HG03139 (cell line): ENCODE measurements at regions not wholly inside any gene's neighbourhood (a gene's known extent, or its start where the extent isn't known, plus 50 kb on each side); places are given as distances from the start of the nearest gene placed in this dataset.
"Not testable (repeated sequence)": the region's sequence is repeated elsewhere in the genome, so short reads cannot be mapped to it uniquely, and the experiment has no call there.

Source experiments
- ATAC-seq: cut with Tn5 transposase; IDR thresholded peaks from one replicate; pipeline ENCODE4 v1.9.1; 2021; ENCODE audit not compliant: unreplicated experiment

DNA sequence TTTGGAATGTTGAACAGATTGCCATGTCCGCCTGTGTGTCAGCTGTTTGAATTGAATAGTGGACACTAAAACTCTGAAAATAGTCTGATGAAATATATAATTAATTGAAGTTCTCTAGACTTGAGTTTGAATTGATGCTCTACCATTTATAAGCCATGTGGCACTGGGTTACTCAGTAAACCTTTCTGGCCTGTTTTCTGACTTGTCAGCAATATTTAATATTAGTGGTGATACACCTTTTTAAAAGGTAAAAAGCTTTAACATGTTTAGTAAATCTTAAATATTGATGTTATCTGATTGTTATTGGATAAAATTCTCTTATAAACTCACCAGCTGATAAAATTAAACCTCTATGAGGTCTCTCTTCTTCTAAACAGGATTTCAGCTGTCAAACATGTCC is 695.4 kb upstream of the HS3ST1 start:
- ATAC-seq = no peak

DNA sequence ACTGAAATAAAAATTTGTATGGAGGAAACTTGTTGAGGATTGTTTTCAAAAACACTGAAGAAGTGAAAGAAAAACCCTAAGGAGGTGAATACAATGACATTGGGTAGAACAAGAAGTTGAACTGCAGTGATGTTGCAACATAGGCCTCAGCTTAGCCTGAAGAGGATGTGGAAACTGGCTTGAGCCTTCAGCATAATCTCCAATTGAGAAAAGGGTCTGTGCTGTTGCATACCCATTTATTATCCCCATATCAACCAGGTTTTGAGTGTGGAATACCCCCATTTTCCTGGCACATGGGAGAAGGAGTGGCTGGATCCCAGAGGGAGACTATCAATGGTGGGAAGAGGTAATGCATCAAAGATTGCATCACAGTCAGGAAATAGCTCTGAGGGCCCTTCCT is 695.0 kb upstream of the HS3ST1 start:
- no peak for ATAC-seq

DNA sequence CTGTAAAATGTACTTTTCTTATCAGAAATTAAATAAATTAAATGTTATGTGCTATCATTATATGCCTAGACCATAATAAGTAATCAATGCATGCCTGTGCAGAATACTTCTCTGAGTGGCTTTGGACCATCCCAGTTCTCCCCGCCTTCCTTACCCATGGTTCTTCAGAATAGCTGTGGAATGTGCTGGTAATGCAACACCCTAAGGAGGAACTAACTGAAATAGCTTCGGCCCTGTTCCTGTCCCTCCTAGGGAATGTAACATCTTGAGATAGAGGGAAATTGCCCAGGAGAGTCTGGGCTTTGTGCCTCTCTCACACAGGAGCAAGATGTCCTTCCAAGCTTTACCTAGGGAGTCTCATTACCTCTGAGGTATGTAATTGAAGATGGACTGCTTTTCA is 693.6 kb upstream of the HS3ST1 start:
- ATAC-seq = no peak

DNA sequence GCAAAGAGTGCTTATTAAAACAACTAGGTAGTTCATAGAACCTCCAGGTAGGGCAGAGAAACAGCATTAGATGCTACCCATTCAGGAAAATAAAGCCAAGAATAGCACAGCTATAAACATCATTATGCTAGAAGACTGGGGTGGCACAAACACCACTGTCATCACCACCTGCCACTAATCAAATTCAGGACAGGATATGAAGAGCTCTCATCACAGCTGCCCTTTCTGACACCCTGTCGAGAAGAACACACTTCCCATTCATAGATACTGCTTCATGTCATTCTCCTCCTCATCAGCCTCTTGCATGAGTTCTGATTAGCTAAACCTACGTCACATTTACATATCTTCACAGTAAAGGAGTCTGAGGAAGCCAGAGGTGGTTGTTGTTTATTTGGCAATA is 692.3 kb upstream of the HS3ST1 start:
- ATAC-seq = no peak

DNA sequence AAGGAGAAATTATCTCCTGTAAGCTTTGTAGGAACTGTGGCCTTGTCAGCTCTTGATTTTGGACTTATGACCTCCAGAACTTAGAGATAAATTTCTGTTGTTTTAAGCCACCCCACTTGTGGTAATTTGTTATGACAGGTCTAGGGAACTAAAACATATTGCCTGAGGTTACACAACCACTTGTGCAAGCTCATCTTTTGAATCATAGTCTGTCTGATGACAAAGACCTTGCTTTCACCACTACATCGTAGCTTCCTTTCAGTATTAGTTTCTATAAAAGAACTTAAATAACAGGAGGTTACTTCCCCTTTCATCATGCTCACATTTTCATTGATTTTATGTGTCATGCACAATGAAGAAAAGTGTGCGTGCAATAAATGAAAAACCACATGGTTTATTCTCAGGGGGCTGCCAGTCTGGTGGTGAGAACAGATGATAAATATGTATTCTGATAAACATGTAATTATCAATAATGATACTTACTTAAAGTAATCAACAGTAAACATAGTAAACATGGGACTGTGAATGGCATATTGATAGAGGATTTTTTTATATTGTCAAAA is 690.0 kb upstream of the HS3ST1 start:
- no peak for ATAC-seq

DNA sequence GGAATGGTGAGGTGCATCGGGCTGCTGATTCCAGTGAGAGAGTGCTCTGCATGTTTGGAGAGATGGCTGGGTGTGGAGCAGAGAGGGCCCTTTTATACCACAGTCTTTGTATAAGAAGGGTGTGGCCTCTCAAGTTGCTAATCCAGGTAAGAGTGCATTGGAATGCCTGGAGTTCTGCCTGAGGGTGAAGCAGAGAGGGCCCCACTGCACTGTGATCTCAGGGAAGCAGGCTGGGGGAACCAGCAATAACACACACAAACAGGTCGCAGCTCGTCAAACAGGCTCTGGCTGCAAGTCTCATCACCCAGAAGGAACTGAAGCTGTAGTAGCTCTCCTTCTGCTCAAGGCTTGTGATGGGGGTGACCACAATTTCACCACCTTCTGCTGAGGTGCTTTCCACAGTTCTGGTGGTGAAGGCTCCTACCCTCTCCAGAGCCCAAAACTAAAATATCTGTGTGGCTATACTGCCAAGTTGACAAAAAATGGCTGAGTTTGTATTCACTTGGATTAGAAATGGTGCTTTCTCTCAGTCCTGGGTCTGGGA is 687.4 kb upstream of the HS3ST1 start:
- no peak for ATAC-seq

DNA sequence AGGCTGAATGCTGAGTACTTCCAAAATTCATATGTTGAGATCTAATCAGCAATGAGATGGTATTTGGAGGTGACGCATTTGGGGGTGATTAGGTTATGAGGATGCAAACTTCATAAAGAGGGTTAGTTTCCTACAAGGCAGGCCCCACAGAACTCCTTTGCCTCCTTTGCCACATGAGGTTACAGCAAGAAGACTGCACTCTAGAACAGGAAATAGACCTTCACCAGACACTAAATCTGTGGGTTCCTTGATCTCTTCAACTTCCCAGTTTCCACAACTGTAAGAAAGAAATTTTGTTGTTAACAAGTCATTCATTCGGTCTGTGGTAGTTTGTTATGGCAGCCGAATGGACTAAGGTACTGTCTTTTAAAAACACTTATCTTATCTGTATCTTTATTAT is 681.9 kb upstream of the HS3ST1 start:
- no peak for ATAC-seq

DNA sequence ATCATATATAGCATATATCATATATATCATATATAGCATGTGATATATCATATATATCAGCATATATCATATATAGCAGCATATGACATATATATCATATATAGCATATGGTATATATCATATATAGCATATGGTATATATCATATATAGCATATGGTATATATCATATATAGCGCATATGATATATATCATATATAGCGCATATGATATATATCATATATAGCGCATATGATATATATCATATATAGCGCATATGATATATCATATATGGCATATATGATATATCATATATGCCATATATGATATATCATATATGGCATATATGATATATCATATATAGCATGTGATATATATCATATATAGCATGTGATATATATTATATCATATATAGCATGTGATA is 680.4 kb upstream of the HS3ST1 start:
- not testable (repeated sequence) for ATAC-seq

DNA sequence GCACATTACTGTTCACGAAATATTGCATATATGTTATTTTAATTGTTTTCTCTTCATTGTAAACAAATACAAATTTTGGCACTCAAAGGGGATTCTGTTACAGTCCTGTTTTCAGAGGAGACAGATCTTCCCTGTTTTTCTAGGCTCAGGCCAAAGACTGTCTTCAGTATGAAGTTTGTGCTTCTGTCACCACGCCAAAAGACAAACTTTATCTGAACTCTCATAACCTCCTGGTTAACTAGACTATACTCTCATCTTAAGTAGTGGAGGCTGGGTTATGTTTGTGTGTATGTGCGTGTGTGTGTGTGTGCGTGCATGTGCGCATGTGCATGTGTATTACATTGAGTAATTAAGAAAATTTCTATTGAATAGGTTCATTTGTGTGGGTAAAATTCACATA is 676.8 kb upstream of the HS3ST1 start:
- ATAC-seq = no peak

DNA sequence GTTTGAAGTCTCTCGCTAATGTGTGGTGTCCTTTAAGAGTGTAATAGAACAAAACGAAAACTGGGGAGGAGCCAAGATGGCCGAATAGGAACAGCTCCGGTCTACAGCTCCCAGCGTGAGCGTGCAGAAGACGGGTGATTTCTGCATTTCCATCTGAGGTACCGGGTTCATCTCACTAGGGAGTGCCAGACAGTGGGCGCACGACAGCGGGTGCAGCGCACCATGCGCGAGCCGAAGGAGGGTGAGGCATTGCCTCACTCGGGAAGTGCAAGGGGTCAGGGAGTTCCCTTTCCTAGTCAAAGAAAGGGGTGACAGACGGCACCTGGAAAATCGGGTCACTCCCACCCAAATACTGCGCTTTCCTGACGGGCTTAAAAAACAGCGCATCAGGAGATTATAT is 661.2 kb upstream of the HS3ST1 start:
- ATAC-seq = not testable (repeated sequence)

DNA sequence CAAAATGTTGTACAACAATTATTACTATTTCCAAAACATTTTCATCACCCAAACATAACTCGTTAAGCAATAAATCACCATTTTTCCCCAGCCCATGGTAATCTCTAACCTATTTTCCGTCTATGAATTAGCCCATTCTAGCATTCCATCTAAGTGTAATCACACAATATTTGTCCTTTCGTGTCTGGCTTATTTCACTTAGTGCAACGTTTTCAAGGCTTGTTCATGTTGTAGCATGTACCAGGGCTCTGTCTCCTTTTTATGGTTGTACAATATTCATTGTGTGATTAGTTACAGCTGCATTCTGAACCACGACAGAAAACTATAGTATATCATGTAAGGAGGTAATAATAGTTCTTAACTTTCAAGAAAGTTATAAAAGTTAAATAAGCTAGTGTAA is 656.0 kb upstream of the HS3ST1 start:
- no peak for ATAC-seq

DNA sequence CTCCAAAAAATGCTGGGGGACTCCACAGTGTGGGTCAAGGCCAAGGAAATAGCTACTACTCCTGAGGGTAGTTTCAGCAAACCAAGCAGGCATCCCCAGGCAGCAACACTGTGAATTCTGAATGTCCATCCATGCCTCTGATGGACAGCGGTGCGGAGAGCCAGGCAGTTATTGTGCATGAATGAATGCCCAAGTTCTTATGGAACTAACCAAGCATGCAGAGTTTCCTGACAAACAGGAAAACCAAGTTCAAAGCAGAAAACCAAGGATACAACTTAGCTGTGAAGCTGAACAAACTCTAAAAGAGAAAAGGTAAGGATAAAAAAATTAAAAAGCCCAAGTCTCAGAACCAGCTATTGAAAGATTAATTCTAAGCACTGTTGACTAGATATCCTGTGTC is 642.6 kb upstream of the HS3ST1 start:
- no peak for ATAC-seq

DNA sequence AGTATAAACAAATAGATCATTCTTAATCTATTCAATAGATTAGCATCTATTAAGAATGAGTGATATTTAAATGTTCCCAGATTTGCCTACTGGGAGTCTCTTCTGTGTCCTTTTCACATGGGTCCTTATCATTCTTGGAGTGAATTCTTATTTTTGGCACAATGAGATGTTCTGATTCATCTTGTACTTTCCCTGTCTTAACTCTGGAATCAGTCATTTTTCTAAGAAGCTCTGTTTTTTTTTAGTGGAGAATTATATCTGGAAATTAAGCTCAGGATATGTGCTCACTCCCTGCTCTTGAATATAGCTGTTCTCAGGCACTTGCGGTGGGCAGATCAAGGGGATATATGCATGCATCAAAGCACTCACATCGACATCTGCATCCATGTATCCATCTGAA is 625.3 kb upstream of the HS3ST1 start:
- ATAC-seq = no peak

DNA sequence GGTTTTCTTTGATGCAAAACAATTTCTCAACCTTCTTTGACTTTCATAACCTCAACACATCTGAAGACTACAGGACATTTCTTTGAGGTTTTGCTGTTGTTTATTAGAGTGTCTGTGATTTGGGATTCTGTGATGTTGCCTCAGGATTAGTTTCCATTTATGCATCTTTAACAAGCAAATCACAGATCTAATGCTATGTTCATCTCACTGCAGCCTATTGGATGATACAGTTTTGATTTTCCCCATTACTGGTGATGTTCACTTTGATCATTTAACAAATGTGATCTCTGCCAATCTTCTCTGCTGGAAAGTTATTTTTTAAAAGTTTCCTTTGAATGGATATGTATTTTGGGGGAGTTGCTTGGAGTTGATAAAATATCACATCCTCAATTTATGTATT is 624.9 kb upstream of the HS3ST1 start:
- ATAC-seq = no peak

DNA sequence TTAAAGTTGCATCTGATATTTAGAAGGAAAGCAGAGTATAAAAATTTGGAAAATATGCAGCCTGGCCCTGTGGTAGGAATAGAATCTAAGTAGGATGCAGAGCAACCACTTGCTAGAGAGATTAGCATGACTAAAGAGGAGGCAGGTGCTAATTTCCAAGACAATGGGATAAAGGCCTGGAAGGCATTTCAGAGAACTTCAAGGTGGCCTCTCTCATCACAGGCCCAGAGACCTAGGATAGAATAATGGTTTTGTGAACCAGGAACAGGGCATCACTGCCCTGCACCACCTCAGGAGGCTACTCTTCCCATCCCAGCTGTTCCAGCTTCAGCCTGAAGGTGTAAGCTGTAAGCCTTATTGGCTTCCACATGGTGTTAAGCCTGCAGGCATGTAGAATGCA is 621.7 kb upstream of the HS3ST1 start:
- ATAC-seq = no peak

DNA sequence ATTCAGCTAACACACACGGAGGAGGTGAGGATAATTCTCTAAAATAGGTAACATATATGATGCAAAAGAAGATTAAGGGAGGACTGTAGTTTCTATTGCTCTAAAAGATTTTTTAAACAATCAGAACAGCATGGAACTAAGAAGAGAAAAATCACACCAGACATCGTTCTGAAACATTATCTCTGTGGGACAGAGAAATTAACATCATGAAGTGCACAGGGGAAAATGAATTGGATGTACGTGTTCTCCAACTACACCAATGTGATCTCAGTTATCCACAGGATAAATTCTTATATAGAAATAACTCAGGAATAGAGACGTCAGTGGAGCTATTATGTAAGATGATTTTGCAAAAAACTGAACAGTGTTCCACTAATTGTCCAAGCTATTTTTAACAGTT is 614.1 kb upstream of the HS3ST1 start:
- ATAC-seq = no peak

DNA sequence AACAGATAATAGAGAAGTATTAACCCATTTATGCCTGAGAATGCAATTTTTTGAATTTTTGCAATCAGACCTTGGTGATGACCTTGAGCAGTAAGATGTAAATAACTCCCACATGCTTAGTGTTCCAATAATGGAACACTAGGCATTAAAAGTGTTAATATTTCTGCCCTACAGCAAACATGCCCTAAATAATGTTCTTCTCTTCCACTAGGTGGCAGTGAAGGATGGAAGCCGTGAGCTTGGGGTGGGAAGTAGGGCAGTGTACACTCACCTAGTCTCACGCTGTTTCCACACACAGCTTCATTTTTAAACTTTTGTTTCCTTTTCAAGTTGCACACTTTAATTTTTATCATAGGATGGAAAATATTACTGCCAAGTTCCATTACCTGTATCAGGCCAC is 613.1 kb upstream of the HS3ST1 start:
- no peak for ATAC-seq

DNA sequence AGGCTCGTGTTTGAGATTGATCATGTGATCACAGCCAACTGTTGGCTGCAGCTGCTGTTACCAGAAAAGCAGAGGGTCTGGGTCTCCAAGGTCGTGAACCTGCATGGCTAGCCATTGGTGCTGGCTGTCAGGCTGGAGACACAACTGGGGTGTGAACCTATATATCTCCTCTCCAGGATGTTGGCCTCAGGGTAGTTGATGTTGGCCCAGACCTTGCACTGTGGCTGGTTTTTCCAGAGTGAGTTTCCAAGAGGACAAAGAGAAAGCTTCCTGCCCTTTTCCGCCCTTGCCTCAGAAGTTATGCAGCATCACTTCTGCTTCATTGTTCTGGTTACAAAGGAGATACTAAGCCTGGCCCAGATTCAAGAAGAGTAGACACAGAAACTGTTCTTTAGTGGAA is 607.8 kb upstream of the HS3ST1 start:
- ATAC-seq = no peak

DNA sequence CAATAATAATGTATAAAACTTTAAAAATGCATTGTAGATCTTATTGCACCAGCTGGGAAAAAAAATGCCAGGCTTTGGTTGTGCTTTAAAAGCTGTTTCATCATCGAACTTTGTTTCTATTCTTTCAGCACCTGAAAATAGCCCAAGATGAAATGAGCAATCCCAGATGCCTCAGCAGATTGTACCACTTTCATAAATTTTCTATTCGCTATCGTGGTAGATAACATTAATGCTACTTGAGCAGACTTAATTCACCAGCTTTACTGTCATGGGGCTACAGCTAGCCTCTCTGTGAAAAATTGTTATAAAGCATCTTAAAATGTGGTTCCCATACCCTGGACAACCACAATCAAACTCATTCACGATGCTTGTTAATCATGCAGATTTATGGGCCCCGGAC is 599.6 kb upstream of the HS3ST1 start:
- no peak for ATAC-seq

DNA sequence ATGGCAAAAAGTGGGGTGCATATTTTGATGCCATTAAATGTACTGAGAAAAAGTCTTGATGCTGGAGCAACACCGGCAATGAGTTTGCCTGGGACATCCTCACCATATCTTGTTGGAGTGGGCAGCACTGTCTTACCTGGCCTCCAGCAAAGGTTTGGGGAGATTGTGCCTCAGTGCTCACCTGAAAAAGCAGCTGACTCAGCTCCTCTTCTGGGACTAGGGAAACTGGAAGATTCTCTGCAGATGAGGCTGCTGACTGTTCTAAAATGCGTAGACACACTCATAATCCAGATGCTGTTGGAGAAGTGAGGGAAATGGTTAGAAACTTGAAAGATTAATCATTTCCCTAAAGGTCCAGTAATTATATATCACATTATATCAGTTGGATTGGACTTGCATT is 593.7 kb upstream of the HS3ST1 start:
- ATAC-seq = no peak

DNA sequence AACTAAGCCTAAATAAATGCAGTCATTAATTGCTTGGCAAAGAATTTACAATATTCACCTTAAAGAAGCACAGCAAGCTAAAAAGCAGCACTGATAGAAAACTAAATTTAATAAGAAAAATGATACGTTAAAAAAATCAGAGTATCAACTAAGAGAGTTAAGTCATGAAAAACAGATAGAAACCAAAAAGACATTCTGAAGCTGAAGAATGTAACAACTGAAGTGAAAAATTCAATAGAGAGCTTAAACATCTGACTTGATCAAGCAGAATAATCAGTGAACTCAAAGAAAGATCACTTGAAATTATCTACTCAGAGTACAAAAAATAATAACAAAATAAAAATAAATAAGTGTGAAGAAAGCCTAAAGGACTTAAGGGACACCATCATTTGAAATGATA is 588.0 kb upstream of the HS3ST1 start:
- ATAC-seq = no peak

DNA sequence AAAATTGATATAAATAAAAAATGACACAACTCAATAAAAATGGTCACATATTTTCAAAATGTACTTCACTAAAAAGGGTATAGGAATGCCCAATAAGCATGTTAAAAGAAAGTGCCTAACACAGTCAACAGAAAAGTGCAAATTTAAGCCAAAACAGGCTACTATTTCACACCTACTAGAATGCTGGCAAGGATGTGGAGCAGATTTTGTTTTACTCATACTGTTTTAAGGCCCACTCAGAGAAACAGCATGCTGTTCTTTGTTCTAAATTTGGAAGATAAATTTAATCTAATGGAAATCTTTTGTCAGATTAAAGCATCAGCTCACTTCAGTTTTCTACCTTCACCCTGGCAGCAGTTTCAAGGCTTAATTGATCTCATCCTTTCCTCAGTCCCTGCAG is 576.8 kb upstream of the HS3ST1 start:
- ATAC-seq = no peak

DNA sequence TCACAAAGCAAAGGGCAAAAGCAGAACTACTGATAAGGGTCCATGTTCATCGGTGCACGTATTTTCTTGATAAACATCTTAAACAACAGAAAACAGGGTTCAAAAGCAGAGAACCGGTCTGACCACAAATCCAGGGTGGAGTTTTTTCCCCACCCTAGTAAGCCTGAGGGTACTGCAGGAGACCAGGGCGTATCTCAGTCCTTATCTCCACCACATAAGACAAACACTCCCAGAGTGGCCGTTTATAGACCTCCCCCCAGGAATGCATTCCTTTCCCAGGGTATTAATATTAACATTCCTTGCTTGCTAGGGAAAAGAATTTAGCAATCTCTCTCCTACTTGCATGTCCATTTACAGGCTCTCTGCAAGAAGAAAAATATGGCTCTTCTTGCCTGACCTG is 567.9 kb upstream of the HS3ST1 start:
- not testable (repeated sequence) for ATAC-seq
